Mucosa of descending colon (tissue), 3 donors: ENCODE measurements at regions not wholly inside any gene's neighbourhood (a gene's known extent, or its start where the extent isn't known, plus 50 kb on each side); places are given as distances from the start of the nearest gene placed in this dataset.
A peak's percentile ranks its signal among the peaks of the same experiment; 100 is the strongest.
"Not testable (repeated sequence)": the region's sequence is repeated elsewhere in the genome, so short reads cannot be mapped to it uniquely, and the experiment has no call there.

Experiments
- ATAC-seq: fragments of 200-7000 bp; cut with Tn5 transposase; one replicate; pipeline ENCODE4 v1.9.1; 2020; ENCODE audit warnings: mild to moderate bottlenecking, moderate library complexity
- DNase-seq, 3 donors: peaks; one replicate each; pipeline ENCODE4 v3.0.0-alpha.2; 2020
- H3K36me3 ChIP-seq: fragments of 200-600 bp; one replicate; pipeline ENCODE4 v1.8.0; 2021; ENCODE audit warnings: low read depth, mild to moderate bottlenecking
- H3K4me1 ChIP-seq: fragments of 200-600 bp; one replicate; pipeline ENCODE4 v1.8.0; 2021; ENCODE audit warnings: low read depth, mild to moderate bottlenecking
- H3K4me3 ChIP-seq: fragments of 200-600 bp; one replicate; pipeline ENCODE4 v1.8.0; 2021; ENCODE audit warnings: mild to moderate bottlenecking
- H3K9me3 ChIP-seq: fragments of 200-600 bp; one replicate; pipeline ENCODE4 v1.8.0; 2021; ENCODE audit warnings: mild to moderate bottlenecking
- CTCF ChIP-seq: fragments of 200-600 bp; IDR thresholded peaks from one replicate; pipeline ENCODE4 v1.8.0; 2022; ENCODE audit warnings: antibody characterized with exemption, mild to moderate bottlenecking
- intact Hi-C, 2 donors: fragments of 100-400 bp; cut with DNase I in 1 of 2; cut with micrococcal nuclease in 1 of 2; formaldehyde crosslinking; loops; one replicate each; pipeline versions ENCODE4 v1.11.0 to v1.11.1; 2022; cut with DNase I, micrococcal nuclease
- donor health status: DM: no; HTN: no; CAD: no; lungs with moderate emphysema.
- donor health status: DM: no; HTN: no; CAD: no.
- donor health status: DM: no; HTN: yes; CAD: no.

- intact Hi-C loops, result loop anchor here in 1 of 2 donors (10.0 kb wide), 1 partner anchor 59 kb away; no protein-coding TSS in a partner anchor
- H3K9me3 ChIP-seq, result no peaks in the 10 kb centered on the region
- ATAC-seq (no peak), DNase-seq (no peak)
- no peak for TF ChIP-seq CTCF
- no peak overlapping the region for H3K4me3 ChIP-seq
- no peaks in the 10 kb centered on the region for H3K36me3 ChIP-seq
- peaks cover 5% of the 10 kb centered on the region for H3K4me1 ChIP-seq
Observed at GRCh38 chr12:125336246-125336645, 271.0 kb downstream of the AACS start.

GRCh38 chr12:125340791-125341190, 275.6 kb downstream of the AACS start:
- Histone ChIP-seq H3K4me1 (peaks cover 12% of the 10 kb centered on the region), H3K36me3 (no peaks in the 10 kb centered on the region), H3K9me3 (no peaks in the 10 kb centered on the region), H3K4me3 (no peak overlapping the region)
- no peak for TF ChIP-seq CTCF
- peak; percentile 87 for ATAC-seq
- peak in 2 of 3 donors; percentile 40 to 51 for DNase-seq
- intact Hi-C loops, result no loop called here

DNA sequence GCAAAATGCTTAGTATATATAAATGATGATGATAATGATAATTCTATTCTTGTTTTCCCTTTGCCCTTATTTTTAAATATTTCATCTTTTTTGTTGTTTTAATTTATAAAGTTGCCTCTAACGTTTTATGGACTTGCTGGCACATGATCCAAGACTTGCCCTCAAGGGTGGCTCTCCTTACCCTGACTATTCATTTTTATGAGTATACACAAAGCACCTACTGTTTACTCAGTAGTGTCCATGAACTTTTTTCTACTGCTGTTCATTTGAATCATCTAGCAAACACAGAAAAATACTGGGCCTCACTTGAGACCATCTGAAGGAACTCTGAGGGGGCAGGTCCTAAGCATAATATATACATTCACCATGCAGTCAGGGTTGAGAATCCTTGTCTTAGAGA, 276.2 kb downstream of the AACS start:
- peaks cover 12% of the 10 kb centered on the region for H3K4me1 ChIP-seq
- intact Hi-C loops, result no loop called here
- ATAC-seq (peak; percentile 75), DNase-seq (peak in 1 of 3 donors; percentile 46)
- no peak for TF ChIP-seq CTCF
- H3K36me3 ChIP-seq, result no peaks in the 10 kb centered on the region
- H3K4me3 ChIP-seq, result no peak overlapping the region
- H3K9me3 ChIP-seq, result no peaks in the 10 kb centered on the region

DNA sequence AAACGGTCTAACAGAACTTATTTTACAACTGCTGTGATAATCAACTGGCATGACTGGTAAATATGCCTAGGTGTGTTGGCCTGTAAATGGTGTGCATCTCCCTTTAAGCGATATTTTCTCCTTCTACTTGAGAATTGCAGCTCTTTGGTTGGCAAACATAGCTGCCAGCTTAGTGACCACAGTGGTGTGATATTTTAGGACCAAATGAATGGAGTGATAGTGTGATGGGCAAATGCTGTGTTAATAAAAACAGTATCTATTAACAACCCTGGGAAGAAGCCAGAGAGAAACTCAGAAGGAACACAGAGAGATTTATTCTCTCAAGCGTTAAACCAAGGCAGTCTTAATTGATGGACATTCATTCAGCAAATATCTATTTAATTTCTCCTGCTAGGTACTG, 278.4 kb downstream of the AACS start:
- no peak overlapping the region for H3K4me3 ChIP-seq
- ATAC-seq (no peak), DNase-seq (no peak)
- TF ChIP-seq CTCF, result no peak
- no peaks in the 10 kb centered on the region for H3K9me3 ChIP-seq
- intact Hi-C loops, result no loop called here
- H3K4me1 ChIP-seq, result peaks cover 12% of the 10 kb centered on the region
- H3K36me3 ChIP-seq, result no peaks in the 10 kb centered on the region

GRCh38 chr12:125346362-125346761, 281.1 kb downstream of the AACS start:
- Histone ChIP-seq H3K36me3 (no peaks in the 10 kb centered on the region), H3K4me3 (no peak overlapping the region), H3K4me1 (peaks cover 7% of the 10 kb centered on the region), H3K9me3 (no peaks in the 10 kb centered on the region)
- ATAC-seq (peak; percentile 35), DNase-seq (no peak)
- no peak for TF ChIP-seq CTCF
- intact Hi-C loops, result no loop called here

DNA sequence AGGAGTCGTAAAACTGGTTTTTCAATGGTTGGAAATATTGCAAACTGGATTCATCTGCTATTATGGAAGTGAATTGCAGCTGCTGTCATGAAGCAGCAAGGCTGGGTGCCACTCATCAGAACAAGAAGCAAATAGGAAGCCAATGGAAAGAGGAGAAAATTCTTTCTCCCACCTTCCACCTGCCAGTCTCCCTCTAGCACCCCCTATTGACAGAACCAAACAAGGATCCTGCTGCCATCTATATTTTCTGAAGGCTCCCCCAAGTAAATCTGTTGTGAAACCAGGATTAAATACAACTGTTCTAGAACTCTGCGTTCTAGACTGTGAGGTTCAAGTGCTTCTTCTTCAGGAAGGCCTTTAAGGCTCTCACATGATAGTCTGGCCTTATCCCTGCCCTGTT, 286.6 kb downstream of the AACS start:
- intact Hi-C loops, result no loop called here
- H3K4me1 ChIP-seq, result no peaks in the 10 kb centered on the region
- no peaks in the 10 kb centered on the region for H3K9me3 ChIP-seq
- H3K36me3 ChIP-seq, result no peaks in the 10 kb centered on the region
- no peak overlapping the region for H3K4me3 ChIP-seq
- ATAC-seq (no peak), DNase-seq (no peak)
- TF ChIP-seq CTCF, result no peak

DNA sequence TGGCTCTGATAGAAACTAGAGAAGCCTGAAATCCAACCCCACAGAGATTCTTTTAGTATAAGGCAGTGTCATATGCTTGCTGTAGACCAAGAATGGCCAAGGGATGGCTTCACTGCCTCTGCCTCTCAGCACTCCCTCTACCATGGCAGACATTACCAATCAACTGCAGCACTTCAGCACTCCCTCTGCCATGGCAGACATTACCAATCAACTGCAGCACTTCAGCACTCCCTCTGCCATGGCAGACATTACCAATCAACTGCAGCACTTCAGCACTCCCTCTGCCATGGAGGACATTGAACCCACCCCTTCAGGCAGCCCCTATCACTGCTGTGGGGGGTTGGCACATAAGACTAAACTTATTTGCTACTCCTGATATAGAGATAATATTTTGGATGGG, 287.8 kb downstream of the AACS start:
- intact Hi-C loops, ATAC-seq, H3K9me3 ChIP-seq, DNase-seq, H3K36me3 ChIP-seq, H3K4me1 ChIP-seq, H3K4me3 ChIP-seq: not testable (repeated sequence)
